ENCODE measurements at regions not wholly inside any gene's neighbourhood (a gene's known extent, or its start where the extent isn't known, plus 50 kb on each side); places are given as distances from the start of the nearest gene placed in this dataset.

GRCh38 chr5:33238826-33239695 lies 201.7 kb upstream of the TARS1 start:
- 77 to 81% methylated on average over 3 of the region's 3 CpGs for WGBS, 2 experiments (ENCODE audit: insufficient coverage in 2 of 2)
- H3K27ac ChIP-seq (ENCODE audit: low read depth, low read length, severe bottlenecking), result peak overlapping the region; percentile 24
- H3K4me3 ChIP-seq (ENCODE audit: extremely low read depth, insufficient read depth, low read length, poor library complexity, severe bottlenecking), result no peak overlapping the region
- H3K36me3 ChIP-seq (ENCODE audit: control insufficient read depth, insufficient read depth, low read length), result no peaks in the 10 kb centered on the region
- H3K4me1 ChIP-seq (ENCODE audit: control insufficient read depth, insufficient read depth, low read length, poor library complexity, severe bottlenecking), result peaks cover 31% of the 10 kb centered on the region
- H3K9me3 ChIP-seq (ENCODE audit: control insufficient read depth, low read length), result no peaks in the 10 kb centered on the region

GRCh38 chr5:33240558-33240957 lies 200.2 kb upstream of the TARS1 start:
- Histone ChIP-seq H3K27ac (ENCODE audit: low read depth, low read length, severe bottlenecking) (no peak overlapping the region), H3K4me3 (ENCODE audit: extremely low read depth, insufficient read depth, low read length, poor library complexity, severe bottlenecking) (no peak overlapping the region), H3K9me3 (ENCODE audit: control insufficient read depth, low read length) (no peaks in the 10 kb centered on the region), H3K36me3 (ENCODE audit: control insufficient read depth, insufficient read depth, low read length) (no peaks in the 10 kb centered on the region), H3K4me1 (ENCODE audit: control insufficient read depth, insufficient read depth, low read length, poor library complexity, severe bottlenecking) (peaks cover 31% of the 10 kb centered on the region)
- 86 to 94% methylated on average over 3 to 4 of the region's 6 CpGs for WGBS, 2 experiments (ENCODE audit: insufficient coverage in 2 of 2)

- peak overlapping the region; percentile 75 for H3K27ac ChIP-seq (ENCODE audit: low read depth, low read length, severe bottlenecking)
- H3K4me3 ChIP-seq (ENCODE audit: extremely low read depth, insufficient read depth, low read length, poor library complexity, severe bottlenecking), result no peak overlapping the region
- H3K36me3 ChIP-seq (ENCODE audit: control insufficient read depth, insufficient read depth, low read length), result no peaks in the 10 kb centered on the region
- no peaks in the 10 kb centered on the region for H3K9me3 ChIP-seq (ENCODE audit: control insufficient read depth, low read length)
- H3K4me1 ChIP-seq (ENCODE audit: control insufficient read depth, insufficient read depth, low read length, poor library complexity, severe bottlenecking), result peaks cover 31% of the 10 kb centered on the region
- 85% methylated on average over 3 of the region's 4 CpGs; no CpG with 5 or more reads in 1 of the 2 experiments for WGBS, 2 experiments (ENCODE audit: insufficient coverage in 2 of 2)
Observed at GRCh38 chr5:33241802-33242201, 199.0 kb upstream of the TARS1 start.

DNA sequence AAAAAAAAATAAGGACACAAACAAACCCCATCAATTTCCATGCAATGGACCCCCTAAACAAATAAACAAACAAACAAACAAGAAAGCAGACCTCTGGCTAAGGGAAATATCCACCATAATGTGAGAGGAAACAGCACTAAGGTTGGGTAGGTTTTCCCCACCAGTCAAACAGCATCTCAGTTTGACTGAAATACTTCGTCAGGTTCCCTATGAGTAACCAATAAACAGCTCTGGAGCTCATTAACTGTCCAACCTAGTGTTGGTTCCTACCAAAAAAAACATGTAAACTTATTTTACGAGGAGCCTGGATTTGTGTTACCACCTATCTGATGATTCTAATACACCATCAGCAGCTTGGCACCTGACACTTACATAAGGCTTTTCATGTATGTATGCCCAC lies 198.5 kb upstream of the TARS1 start:
- H3K4me3 ChIP-seq (ENCODE audit: extremely low read depth, insufficient read depth, low read length, poor library complexity, severe bottlenecking), result no peak overlapping the region
- H3K36me3 ChIP-seq (ENCODE audit: control insufficient read depth, insufficient read depth, low read length), result no peaks in the 10 kb centered on the region
- H3K4me1 ChIP-seq (ENCODE audit: control insufficient read depth, insufficient read depth, low read length, poor library complexity, severe bottlenecking), result peaks cover 31% of the 10 kb centered on the region
- WGBS, 2 experiments (ENCODE audit: insufficient coverage in 2 of 2), result 97 to 100% methylated on average over 2 of the region's 2 CpGs
- no peaks in the 10 kb centered on the region for H3K9me3 ChIP-seq (ENCODE audit: control insufficient read depth, low read length)
- H3K27ac ChIP-seq (ENCODE audit: low read depth, low read length, severe bottlenecking), result peak overlapping the region; percentile 75

DNA sequence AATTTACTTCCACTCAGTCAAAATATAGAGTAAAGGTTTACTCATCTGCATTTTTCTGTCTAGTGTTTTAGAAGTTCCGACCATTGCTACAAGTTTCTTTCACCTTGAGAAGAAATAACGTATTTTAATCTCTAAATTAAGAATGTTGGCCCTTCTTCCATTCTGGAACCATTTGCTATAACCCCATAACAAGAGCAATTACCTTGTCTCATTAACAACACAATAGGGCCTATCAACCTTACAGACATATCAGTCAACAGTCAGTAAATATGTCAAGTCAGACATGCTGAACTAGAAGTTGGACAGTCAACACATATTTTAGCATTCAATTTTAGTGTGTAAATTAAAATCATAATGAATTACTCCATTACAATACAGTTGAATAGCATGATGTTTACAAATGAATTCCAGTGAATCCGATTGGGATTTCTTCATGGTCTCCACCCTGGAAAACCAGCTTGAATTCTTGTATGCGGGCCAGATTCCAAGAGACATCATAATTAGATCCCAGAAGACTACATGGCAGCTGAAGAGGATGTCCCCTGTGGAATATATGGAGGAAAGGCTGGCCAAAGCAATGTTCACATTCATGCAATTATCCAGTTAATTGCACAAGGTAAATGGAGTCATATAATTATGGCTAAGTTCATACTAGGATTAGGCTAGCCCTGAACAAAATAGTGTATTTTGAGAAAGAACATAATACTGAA lies 196.2 kb upstream of the TARS1 start:
- H3K9me3 ChIP-seq (ENCODE audit: control insufficient read depth, low read length), result no peaks in the 10 kb centered on the region
- no peaks in the 10 kb centered on the region for H3K36me3 ChIP-seq (ENCODE audit: control insufficient read depth, insufficient read depth, low read length)
- H3K4me3 ChIP-seq (ENCODE audit: extremely low read depth, insufficient read depth, low read length, poor library complexity, severe bottlenecking), result no peak overlapping the region
- WGBS, 2 experiments (ENCODE audit: insufficient coverage in 2 of 2), result 92 to 100% methylated on average over 2 to 4 of the region's 4 CpGs
- H3K27ac ChIP-seq (ENCODE audit: low read depth, low read length, severe bottlenecking), result no peak overlapping the region
- H3K4me1 ChIP-seq (ENCODE audit: control insufficient read depth, insufficient read depth, low read length, poor library complexity, severe bottlenecking), result peaks cover 21% of the 10 kb centered on the region

DNA sequence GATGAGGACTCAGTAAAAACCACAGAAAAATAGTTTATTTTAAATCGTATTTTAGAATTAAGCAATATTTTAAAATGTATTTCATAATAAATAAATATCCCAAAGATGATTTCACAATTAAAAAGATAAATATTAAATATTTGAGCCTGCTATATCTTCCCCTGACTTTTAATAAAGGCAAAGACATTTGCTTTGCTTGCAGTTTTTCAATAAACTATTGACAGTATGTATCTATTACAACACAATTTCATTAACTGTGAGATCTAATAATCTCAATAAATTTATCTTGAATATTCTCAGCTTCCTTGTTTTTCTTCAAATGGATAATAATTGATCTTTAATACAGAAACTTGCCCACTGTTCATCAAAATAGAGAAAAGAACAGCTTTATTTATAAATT lies 186.2 kb upstream of the TARS1 start:
- Histone ChIP-seq H3K4me3 (ENCODE audit: extremely low read depth, insufficient read depth, low read length, poor library complexity, severe bottlenecking) (no peak overlapping the region), H3K9me3 (ENCODE audit: control insufficient read depth, low read length) (no peaks in the 10 kb centered on the region), H3K27ac (ENCODE audit: low read depth, low read length, severe bottlenecking) (no peak overlapping the region), H3K4me1 (ENCODE audit: control insufficient read depth, insufficient read depth, low read length, poor library complexity, severe bottlenecking) (no peaks in the 10 kb centered on the region), H3K36me3 (ENCODE audit: control insufficient read depth, insufficient read depth, low read length) (no peaks in the 10 kb centered on the region)
- no CpG with 5 or more reads among the region's 1 CpG for WGBS, 2 experiments (ENCODE audit: insufficient coverage in 2 of 2)

DNA sequence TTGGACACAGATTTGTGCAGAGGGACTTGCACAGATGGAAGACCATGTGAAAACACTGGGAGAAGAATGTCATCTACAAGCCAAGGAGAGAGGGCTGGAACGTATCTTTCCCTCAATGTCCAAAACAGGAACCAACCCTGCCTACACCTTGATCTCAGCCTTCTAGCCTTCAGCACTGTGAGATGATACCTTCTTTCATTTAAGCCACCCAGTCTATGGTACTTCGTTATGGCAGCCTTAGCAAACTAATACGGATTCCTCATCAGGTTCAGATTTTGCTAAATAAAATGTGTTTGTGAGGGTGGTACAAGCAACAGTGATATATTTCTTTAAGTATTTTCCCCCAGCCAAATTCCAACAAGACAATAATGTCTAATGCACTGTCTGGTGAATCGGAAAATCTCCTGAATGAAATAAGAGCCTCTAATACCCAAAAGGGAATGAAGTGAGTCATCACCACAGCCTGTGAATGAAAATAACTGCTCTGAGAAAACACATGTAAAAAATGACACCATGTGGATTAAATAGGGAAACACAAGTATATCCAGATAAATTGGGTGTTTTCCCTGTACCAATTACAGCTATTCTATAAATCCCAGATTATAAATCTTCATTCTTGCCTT lies 182.8 kb upstream of the TARS1 start:
- no peak overlapping the region for H3K4me3 ChIP-seq (ENCODE audit: extremely low read depth, insufficient read depth, low read length, poor library complexity, severe bottlenecking)
- no peak overlapping the region for H3K27ac ChIP-seq (ENCODE audit: low read depth, low read length, severe bottlenecking)
- WGBS, 2 experiments (ENCODE audit: insufficient coverage in 2 of 2), result 67 to 86% methylated on average over 1 of the region's 4 CpGs
- no peaks in the 10 kb centered on the region for H3K36me3 ChIP-seq (ENCODE audit: control insufficient read depth, insufficient read depth, low read length)
- no peaks in the 10 kb centered on the region for H3K4me1 ChIP-seq (ENCODE audit: control insufficient read depth, insufficient read depth, low read length, poor library complexity, severe bottlenecking)
- no peaks in the 10 kb centered on the region for H3K9me3 ChIP-seq (ENCODE audit: control insufficient read depth, low read length)

DNA sequence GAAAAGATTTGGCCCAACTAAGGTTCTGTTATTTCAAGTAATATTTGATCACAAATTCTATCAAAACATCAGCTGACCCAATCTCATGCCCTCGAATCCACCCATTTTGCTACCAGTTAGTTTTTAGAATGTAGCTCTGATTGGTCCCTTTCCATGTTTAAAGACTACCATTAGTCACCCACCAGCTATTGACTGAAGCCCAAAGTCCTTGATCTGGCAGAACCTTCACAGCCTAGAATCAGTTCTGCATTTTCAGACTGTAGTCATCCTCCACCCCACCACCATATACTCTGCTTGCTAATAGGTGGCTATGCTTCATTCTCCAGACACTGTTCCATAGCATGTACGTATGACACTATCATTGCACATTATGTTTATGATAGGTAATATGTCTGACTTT lies 182.2 kb upstream of the TARS1 start:
- H3K9me3 ChIP-seq (ENCODE audit: control insufficient read depth, low read length), result no peaks in the 10 kb centered on the region
- no peaks in the 10 kb centered on the region for H3K4me1 ChIP-seq (ENCODE audit: control insufficient read depth, insufficient read depth, low read length, poor library complexity, severe bottlenecking)
- no peaks in the 10 kb centered on the region for H3K36me3 ChIP-seq (ENCODE audit: control insufficient read depth, insufficient read depth, low read length)
- no peak overlapping the region for H3K4me3 ChIP-seq (ENCODE audit: extremely low read depth, insufficient read depth, low read length, poor library complexity, severe bottlenecking)
- no peak overlapping the region for H3K27ac ChIP-seq (ENCODE audit: low read depth, low read length, severe bottlenecking)
- 100% methylated on average over 1 of the region's 2 CpGs; no CpG with 5 or more reads in 1 of the 2 experiments for WGBS, 2 experiments (ENCODE audit: insufficient coverage in 2 of 2)

- no peak overlapping the region for H3K27ac ChIP-seq (ENCODE audit: low read depth, low read length, severe bottlenecking)
- H3K36me3 ChIP-seq (ENCODE audit: control insufficient read depth, insufficient read depth, low read length), result no peaks in the 10 kb centered on the region
- H3K4me3 ChIP-seq (ENCODE audit: extremely low read depth, insufficient read depth, low read length, poor library complexity, severe bottlenecking), result no peak overlapping the region
- H3K4me1 ChIP-seq (ENCODE audit: control insufficient read depth, insufficient read depth, low read length, poor library complexity, severe bottlenecking), result no peaks in the 10 kb centered on the region
- WGBS, 2 experiments (ENCODE audit: insufficient coverage in 2 of 2), result 80 to 100% methylated on average over 1 of the region's 2 CpGs
- H3K9me3 ChIP-seq (ENCODE audit: control insufficient read depth, low read length), result no peaks in the 10 kb centered on the region
Observed at GRCh38 chr5:33260098-33260497, 180.7 kb upstream of the TARS1 start.

DNA sequence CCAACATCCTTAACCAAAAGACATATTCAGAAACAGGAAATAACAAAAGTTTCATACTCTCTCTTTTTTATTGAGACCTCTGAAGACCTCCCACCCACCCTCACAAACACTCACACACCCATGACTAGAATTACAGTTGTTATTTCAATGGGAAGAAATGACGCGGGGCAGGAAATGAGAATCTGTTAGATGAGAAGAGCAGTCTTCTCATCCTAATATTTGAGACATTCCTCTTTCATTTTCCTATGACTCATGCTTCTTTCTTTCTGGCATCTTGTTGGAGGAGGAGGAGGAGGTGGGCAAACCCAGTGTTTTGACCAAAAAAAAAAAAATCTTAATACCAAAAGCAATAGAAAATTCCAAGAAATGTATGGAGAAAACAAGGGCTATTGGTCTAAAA lies 179.5 kb upstream of the TARS1 start:
- Histone ChIP-seq H3K4me3 (ENCODE audit: extremely low read depth, insufficient read depth, low read length, poor library complexity, severe bottlenecking) (no peak overlapping the region), H3K27ac (ENCODE audit: low read depth, low read length, severe bottlenecking) (no peak overlapping the region)
- 80% methylated on average over 2 of the region's 2 CpGs; no CpG with 5 or more reads in 1 of the 2 experiments for WGBS, 2 experiments (ENCODE audit: insufficient coverage in 2 of 2)

More for the DNA sequence above, 179.5 kb upstream of the TARS1 start:
- Histone ChIP-seq H3K36me3 (ENCODE audit: control insufficient read depth, insufficient read depth, low read length) (no peaks in the 10 kb centered on the region), H3K9me3 (ENCODE audit: control insufficient read depth, low read length) (no peaks in the 10 kb centered on the region), H3K4me1 (ENCODE audit: control insufficient read depth, insufficient read depth, low read length, poor library complexity, severe bottlenecking) (no peaks in the 10 kb centered on the region)

Measured in mesodermal cell (in vitro differentiated cells).